Loucy (cell line): ENCODE measurements at regions not wholly inside any gene's neighbourhood (a gene's known extent, or its start where the extent isn't known, plus 50 kb on each side); places are given as distances from the start of the nearest gene placed in this dataset.

Experiments used
- H2AFZ ChIP-seq: fragments of 200-600 bp; sonication (generic); 2 replicates; pipeline ENCODE4 v1.6.0; 2016; ENCODE audit warnings: antibody characterized with exemption, mild to moderate bottlenecking, low read length, moderate library complexity
- H3F3A ChIP-seq: fragments of 200-600 bp; 2 replicates; pipeline ENCODE4 v1.6.0; 2016; ENCODE audit warnings: antibody characterized with exemption, low read depth, mild to moderate bottlenecking
- H3K27me3 ChIP-seq: fragments of 200-600 bp; sonication (generic); 2 replicates; pipeline ENCODE4 v1.6.1; 2014; ENCODE audit warnings: low read length, mild to moderate bottlenecking; ENCODE audit not compliant: insufficient read depth, poor library complexity, severe bottlenecking
- H3K36me3 ChIP-seq: fragments of 200-600 bp; sonication (generic); 2 replicates; pipeline ENCODE4 v1.6.1; 2016; ENCODE audit warnings: low read length; ENCODE audit not compliant: insufficient read depth
- H3K4me1 ChIP-seq: fragments of 200-600 bp; sonication (generic); 2 replicates; pipeline ENCODE4 v1.5.1; 2014; ENCODE audit warnings: low read length, mild to moderate bottlenecking; ENCODE audit not compliant: insufficient read depth, poor library complexity, severe bottlenecking
- H3K4me2 ChIP-seq: fragments of 200-600 bp; sonication (generic); 2 replicates; pipeline ENCODE4 v1.6.0; 2014; ENCODE audit warnings: antibody characterized with exemption, low read length, low read depth, mild to moderate bottlenecking; ENCODE audit not compliant: poor library complexity, severe bottlenecking
- H3K4me3 ChIP-seq: fragments of 200-600 bp; sonication (generic); 2 replicates; pipeline ENCODE4 v1.5.1; 2014; ENCODE audit warnings: low read length, mild to moderate bottlenecking, mixed read lengths; ENCODE audit not compliant: poor library complexity, severe bottlenecking
- H3K79me2 ChIP-seq: fragments of 200-600 bp; sonication (generic); 2 replicates; pipeline ENCODE4 v1.6.1; 2014; ENCODE audit warnings: low read length; ENCODE audit not compliant: insufficient read depth
- H3K9ac ChIP-seq: fragments of 200-600 bp; sonication (generic); 2 replicates; pipeline ENCODE4 v1.6.0; 2014; ENCODE audit warnings: mild to moderate bottlenecking, low read depth, low read length, moderate library complexity; ENCODE audit not compliant: poor library complexity, severe bottlenecking
- H3K9me2 ChIP-seq: fragments of 200-600 bp; sonication (generic); replicated peaks from 2 replicates; pipeline ENCODE4 v1.6.1; 2016; ENCODE audit warnings: low read depth, low read length, mixed read lengths
- H3K9me3 ChIP-seq: fragments of 200-600 bp; sonication (generic); 2 replicates; pipeline ENCODE4 v1.6.1; 2014; ENCODE audit warnings: mild to moderate bottlenecking, antibody characterized with exemption, low read length, low read depth; ENCODE audit not compliant: insufficient read depth
- H4K20me1 ChIP-seq: fragments of 200-600 bp; sonication (generic); 2 replicates; pipeline ENCODE4 v1.6.0; 2014; ENCODE audit warnings: antibody characterized with exemption, low read length, mild to moderate bottlenecking; ENCODE audit not compliant: insufficient read depth, poor library complexity, severe bottlenecking
- CTCF ChIP-seq: fragments of 200-600 bp; sonication (generic); conservative IDR thresholded peaks from 2 replicates; pipeline ENCODE4 v1.5.1; 2014; ENCODE audit warnings: mild to moderate bottlenecking, antibody characterized with exemption, low read length
- EZH2phosphoT487 ChIP-seq: fragments of 200-600 bp; IDR thresholded peaks from 2 replicates; pipeline ENCODE4 v1.6.1; 2018; ENCODE audit warnings: antibody characterized with exemption, mild to moderate bottlenecking, moderate library complexity, borderline replicate concordance

- Histone ChIP-seq H2AFZ (no peak overlapping the region), H3K9me2 (no peaks in the 10 kb centered on the region), H3F3A (no peaks in the 10 kb centered on the region), H3K9ac (no peak overlapping the region), H3K79me2 (no peaks in the 10 kb centered on the region), H4K20me1 (no peaks in the 10 kb centered on the region), H3K4me2 (no peak overlapping the region), H3K4me1 (peaks cover 6% of the 10 kb centered on the region), H3K36me3 (no peaks in the 10 kb centered on the region), H3K4me3 (no peak overlapping the region), H3K27me3 (no peaks in the 10 kb centered on the region), H3K9me3 (no peaks in the 10 kb centered on the region)
- TF ChIP-seq CTCF (no peak), EZH2phosphoT487 (no peak)
These were observed 65.4 kb upstream of the RFLNA start for GRCh38 chr12:124229520-124229919.

- H3K79me2 ChIP-seq: no peaks in the 10 kb centered on the region
- no peak overlapping the region for H3K4me2 ChIP-seq
- no peak overlapping the region for H3K4me3 ChIP-seq
- H3K9ac ChIP-seq: no peak overlapping the region
- H4K20me1 ChIP-seq: no peaks in the 10 kb centered on the region
- TF ChIP-seq EZH2phosphoT487 (no peak), CTCF (no peak)
- peaks cover 6% of the 10 kb centered on the region for H3K4me1 ChIP-seq
- H3K36me3 ChIP-seq: no peaks in the 10 kb centered on the region
- no peaks in the 10 kb centered on the region for H3K9me2 ChIP-seq
- H3K9me3 ChIP-seq: no peaks in the 10 kb centered on the region
- no peaks in the 10 kb centered on the region for H3K27me3 ChIP-seq
- no peak overlapping the region for H2AFZ ChIP-seq
- no peaks in the 10 kb centered on the region for H3F3A ChIP-seq
These were observed 64.7 kb upstream of the RFLNA start for GRCh38 chr12:124230117-124230757.

- no peaks in the 10 kb centered on the region for H3K79me2 ChIP-seq
- H3K4me3 ChIP-seq: no peak overlapping the region
- no peak overlapping the region for H3K4me2 ChIP-seq
- no peaks in the 10 kb centered on the region for H4K20me1 ChIP-seq
- H2AFZ ChIP-seq: no peak overlapping the region
- no peaks in the 10 kb centered on the region for H3K9me3 ChIP-seq
- TF ChIP-seq EZH2phosphoT487: no peak
- H3K9ac ChIP-seq: no peak overlapping the region
- no peaks in the 10 kb centered on the region for H3K27me3 ChIP-seq
- no peaks in the 10 kb centered on the region for H3K9me2 ChIP-seq
- no peaks in the 10 kb centered on the region for H3F3A ChIP-seq
- peaks cover 6% of the 10 kb centered on the region for H3K4me1 ChIP-seq
- H3K36me3 ChIP-seq: no peaks in the 10 kb centered on the region
These were observed 64.1 kb upstream of the RFLNA start for GRCh38 chr12:124230789-124231188.

GRCh38 chr12:124231980-124232653, 62.8 kb upstream of the RFLNA start:
- Histone ChIP-seq H3F3A (no peaks in the 10 kb centered on the region), H3K36me3 (no peaks in the 10 kb centered on the region), H3K27me3 (no peaks in the 10 kb centered on the region), H3K9ac (no peak overlapping the region), H2AFZ (no peak overlapping the region), H3K9me2 (no peaks in the 10 kb centered on the region), H3K4me1 (peaks cover 6% of the 10 kb centered on the region), H3K4me2 (no peak overlapping the region), H3K4me3 (no peak overlapping the region), H4K20me1 (no peaks in the 10 kb centered on the region), H3K9me3 (no peaks in the 10 kb centered on the region), H3K79me2 (no peaks in the 10 kb centered on the region)
- TF ChIP-seq EZH2phosphoT487 (no peak), CTCF (no peak)
